Loucy (cell line): ENCODE measurements at regions not wholly inside any gene's neighbourhood (a gene's known extent, or its start where the extent isn't known, plus 50 kb on each side); places are given as distances from the start of the nearest gene placed in this dataset.

ENCODE experiments used
- H2AFZ ChIP-seq: fragments of 200-600 bp; sonication (generic); 2 replicates; pipeline ENCODE4 v1.6.0; 2016; ENCODE audit warnings: antibody characterized with exemption, mild to moderate bottlenecking, low read length, moderate library complexity
- H3F3A ChIP-seq: fragments of 200-600 bp; 2 replicates; pipeline ENCODE4 v1.6.0; 2016; ENCODE audit warnings: antibody characterized with exemption, low read depth, mild to moderate bottlenecking
- H3K27me3 ChIP-seq: fragments of 200-600 bp; sonication (generic); 2 replicates; pipeline ENCODE4 v1.6.1; 2014; ENCODE audit warnings: low read length, mild to moderate bottlenecking; ENCODE audit not compliant: insufficient read depth, poor library complexity, severe bottlenecking
- H3K36me3 ChIP-seq: fragments of 200-600 bp; sonication (generic); 2 replicates; pipeline ENCODE4 v1.6.1; 2016; ENCODE audit warnings: low read length; ENCODE audit not compliant: insufficient read depth
- H3K4me1 ChIP-seq: fragments of 200-600 bp; sonication (generic); 2 replicates; pipeline ENCODE4 v1.5.1; 2014; ENCODE audit warnings: low read length, mild to moderate bottlenecking; ENCODE audit not compliant: insufficient read depth, poor library complexity, severe bottlenecking
- H3K4me2 ChIP-seq: fragments of 200-600 bp; sonication (generic); 2 replicates; pipeline ENCODE4 v1.6.0; 2014; ENCODE audit warnings: antibody characterized with exemption, low read length, low read depth, mild to moderate bottlenecking; ENCODE audit not compliant: poor library complexity, severe bottlenecking
- H3K4me3 ChIP-seq: fragments of 200-600 bp; sonication (generic); 2 replicates; pipeline ENCODE4 v1.5.1; 2014; ENCODE audit warnings: low read length, mild to moderate bottlenecking, mixed read lengths; ENCODE audit not compliant: poor library complexity, severe bottlenecking
- H3K79me2 ChIP-seq: fragments of 200-600 bp; sonication (generic); 2 replicates; pipeline ENCODE4 v1.6.1; 2014; ENCODE audit warnings: low read length; ENCODE audit not compliant: insufficient read depth
- H3K9ac ChIP-seq: fragments of 200-600 bp; sonication (generic); 2 replicates; pipeline ENCODE4 v1.6.0; 2014; ENCODE audit warnings: mild to moderate bottlenecking, low read depth, low read length, moderate library complexity; ENCODE audit not compliant: poor library complexity, severe bottlenecking
- H3K9me2 ChIP-seq: fragments of 200-600 bp; sonication (generic); replicated peaks from 2 replicates; pipeline ENCODE4 v1.6.1; 2016; ENCODE audit warnings: low read depth, low read length, mixed read lengths
- H3K9me3 ChIP-seq: fragments of 200-600 bp; sonication (generic); 2 replicates; pipeline ENCODE4 v1.6.1; 2014; ENCODE audit warnings: mild to moderate bottlenecking, antibody characterized with exemption, low read length, low read depth; ENCODE audit not compliant: insufficient read depth
- H4K20me1 ChIP-seq: fragments of 200-600 bp; sonication (generic); 2 replicates; pipeline ENCODE4 v1.6.0; 2014; ENCODE audit warnings: antibody characterized with exemption, low read length, mild to moderate bottlenecking; ENCODE audit not compliant: insufficient read depth, poor library complexity, severe bottlenecking
- EZH2phosphoT487 ChIP-seq: fragments of 200-600 bp; IDR thresholded peaks from 2 replicates; pipeline ENCODE4 v1.6.1; 2018; ENCODE audit warnings: antibody characterized with exemption, mild to moderate bottlenecking, moderate library complexity, borderline replicate concordance
- TF ChIP-seq, protein P1 (sequence below): fragments of 200-600 bp; sonication (generic); conservative IDR thresholded peaks from 2 replicates; pipeline ENCODE4 v1.5.1; 2014; ENCODE audit warnings: mild to moderate bottlenecking, antibody characterized with exemption, low read length

GRCh38 chr12:105774037-105774436 lies 364.7 kb downstream of the NUAK1 start:
- Histone ChIP-seq H3K9me2 (no peaks in the 10 kb centered on the region), H3K4me3 (no peak overlapping the region), H3K4me2 (no peak overlapping the region), H4K20me1 (no peaks in the 10 kb centered on the region), H3K27me3 (no peaks in the 10 kb centered on the region), H3K4me1 (no peaks in the 10 kb centered on the region), H3K9ac (no peak overlapping the region), H3K9me3 (no peaks in the 10 kb centered on the region), H3K79me2 (no peaks in the 10 kb centered on the region), H3K36me3 (no peaks in the 10 kb centered on the region), H3F3A (no peaks in the 10 kb centered on the region), H2AFZ (no peak overlapping the region)
- TF ChIP-seq, protein P1, sequence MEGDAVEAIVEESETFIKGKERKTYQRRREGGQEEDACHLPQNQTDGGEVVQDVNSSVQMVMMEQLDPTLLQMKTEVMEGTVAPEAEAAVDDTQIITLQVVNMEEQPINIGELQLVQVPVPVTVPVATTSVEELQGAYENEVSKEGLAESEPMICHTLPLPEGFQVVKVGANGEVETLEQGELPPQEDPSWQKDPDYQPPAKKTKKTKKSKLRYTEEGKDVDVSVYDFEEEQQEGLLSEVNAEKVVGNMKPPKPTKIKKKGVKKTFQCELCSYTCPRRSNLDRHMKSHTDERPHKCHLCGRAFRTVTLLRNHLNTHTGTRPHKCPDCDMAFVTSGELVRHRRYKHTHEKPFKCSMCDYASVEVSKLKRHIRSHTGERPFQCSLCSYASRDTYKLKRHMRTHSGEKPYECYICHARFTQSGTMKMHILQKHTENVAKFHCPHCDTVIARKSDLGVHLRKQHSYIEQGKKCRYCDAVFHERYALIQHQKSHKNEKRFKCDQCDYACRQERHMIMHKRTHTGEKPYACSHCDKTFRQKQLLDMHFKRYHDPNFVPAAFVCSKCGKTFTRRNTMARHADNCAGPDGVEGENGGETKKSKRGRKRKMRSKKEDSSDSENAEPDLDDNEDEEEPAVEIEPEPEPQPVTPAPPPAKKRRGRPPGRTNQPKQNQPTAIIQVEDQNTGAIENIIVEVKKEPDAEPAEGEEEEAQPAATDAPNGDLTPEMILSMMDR, result no peak
- TF ChIP-seq EZH2phosphoT487, result no peak

GRCh38 chr12:105775343-105775742 lies 363.4 kb downstream of the NUAK1 start:
- Histone ChIP-seq H3K9me2 (no peaks in the 10 kb centered on the region), H3K9me3 (no peaks in the 10 kb centered on the region), H4K20me1 (no peaks in the 10 kb centered on the region), H3K27me3 (no peaks in the 10 kb centered on the region), H3K4me3 (no peak overlapping the region), H3K4me2 (no peak overlapping the region), H3K79me2 (no peaks in the 10 kb centered on the region), H2AFZ (no peak overlapping the region), H3F3A (no peaks in the 10 kb centered on the region), H3K36me3 (no peaks in the 10 kb centered on the region), H3K4me1 (no peaks in the 10 kb centered on the region), H3K9ac (no peak overlapping the region)
- TF ChIP-seq EZH2phosphoT487, result no peak
- TF ChIP-seq, protein P1, result no peak

- H3K27me3 ChIP-seq, result no peaks in the 10 kb centered on the region
- H3F3A ChIP-seq, result no peaks in the 10 kb centered on the region
- H3K4me2 ChIP-seq, result no peak overlapping the region
- no peaks in the 10 kb centered on the region for H4K20me1 ChIP-seq
- H2AFZ ChIP-seq, result no peak overlapping the region
- H3K9me2 ChIP-seq, result no peaks in the 10 kb centered on the region
- H3K36me3 ChIP-seq, result no peaks in the 10 kb centered on the region
- TF ChIP-seq, protein P1, result no peak
- no peak for TF ChIP-seq EZH2phosphoT487
- peak overlapping the region; percentile 23 for H3K4me3 ChIP-seq
- H3K79me2 ChIP-seq, result no peaks in the 10 kb centered on the region
- H3K9ac ChIP-seq, result no peak overlapping the region
- no peaks in the 10 kb centered on the region for H3K4me1 ChIP-seq
- no peaks in the 10 kb centered on the region for H3K9me3 ChIP-seq
Observed at GRCh38 chr12:105783983-105784947, 354.5 kb downstream of the NUAK1 start.
